Mesothelial cell of epicardium (in vitro differentiated cells): ENCODE measurements at regions not wholly inside any gene's neighbourhood (a gene's known extent, or its start where the extent isn't known, plus 50 kb on each side); places are given as distances from the start of the nearest gene placed in this dataset.

Experiments used
- DNase-seq, 2 experiments: peaks; one replicate each; pipeline ENCODE4 v3.0.0; 2021; ENCODE audit warnings: low spot score in 2 of 2; ENCODE audit not compliant: unreplicated experiment in 2 of 2
- H3K27ac Mint-ChIP-seq: 2 replicates; pipeline ENCODE4 v1.8.0; 2021; ENCODE audit warnings: mixed read lengths
- H3K27me3 Mint-ChIP-seq: 2 replicates; pipeline ENCODE4 v1.8.0; 2021; ENCODE audit warnings: low read depth, mixed read lengths
- H3K36me3 Mint-ChIP-seq: 2 replicates; pipeline ENCODE4 v1.8.0; 2021; ENCODE audit warnings: mixed read lengths
- H3K4me1 Mint-ChIP-seq: 2 replicates; pipeline ENCODE4 v1.8.0; 2021; ENCODE audit warnings: mixed read lengths
- H3K4me3 Mint-ChIP-seq: 2 replicates; pipeline ENCODE4 v1.8.0; 2021; ENCODE audit warnings: mild to moderate bottlenecking, moderate library complexity, mixed read lengths
- H3K9me3 Mint-ChIP-seq: 2 replicates; pipeline ENCODE4 v1.8.0; 2021; ENCODE audit warnings: mixed read lengths
- TF ChIP-seq, protein P1 (sequence below): fragments of 200-600 bp; sonication (generic); IDR thresholded peaks from one replicate; pipeline ENCODE4 v1.5.0; 2021; ENCODE audit warnings: antibody characterized with exemption; ENCODE audit not compliant: unreplicated experiment

DNA sequence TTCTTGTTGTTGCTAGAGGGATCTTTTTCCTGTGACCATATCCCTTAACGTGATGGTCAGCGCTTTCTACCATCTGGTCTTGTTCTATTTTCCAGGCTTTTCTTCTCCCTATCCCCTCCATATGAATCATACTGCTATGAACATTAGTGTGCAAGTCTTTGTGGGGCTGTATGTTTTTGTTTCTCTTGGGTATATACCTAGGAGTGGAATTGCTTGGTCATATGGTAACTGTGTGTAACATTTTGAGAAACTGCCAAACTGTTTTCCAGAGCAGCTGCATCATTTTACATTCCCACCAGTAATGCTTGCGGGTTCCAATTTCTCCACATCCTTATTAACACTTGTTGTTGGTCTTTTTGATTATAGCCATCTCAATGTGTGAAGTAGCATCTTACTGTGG lies 121.4 kb downstream of the SPRY1 start:
- Mint-ChIP-seq H3K27me3 (no peaks in the 10 kb centered on the region), H3K36me3 (no peaks in the 10 kb centered on the region), H3K4me3 (no peak overlapping the region), H3K4me1 (peaks cover 10% of the 10 kb centered on the region), H3K27ac (no peak overlapping the region), H3K9me3 (no peaks in the 10 kb centered on the region)
- DNase-seq = no peak
- TF ChIP-seq, protein P1, sequence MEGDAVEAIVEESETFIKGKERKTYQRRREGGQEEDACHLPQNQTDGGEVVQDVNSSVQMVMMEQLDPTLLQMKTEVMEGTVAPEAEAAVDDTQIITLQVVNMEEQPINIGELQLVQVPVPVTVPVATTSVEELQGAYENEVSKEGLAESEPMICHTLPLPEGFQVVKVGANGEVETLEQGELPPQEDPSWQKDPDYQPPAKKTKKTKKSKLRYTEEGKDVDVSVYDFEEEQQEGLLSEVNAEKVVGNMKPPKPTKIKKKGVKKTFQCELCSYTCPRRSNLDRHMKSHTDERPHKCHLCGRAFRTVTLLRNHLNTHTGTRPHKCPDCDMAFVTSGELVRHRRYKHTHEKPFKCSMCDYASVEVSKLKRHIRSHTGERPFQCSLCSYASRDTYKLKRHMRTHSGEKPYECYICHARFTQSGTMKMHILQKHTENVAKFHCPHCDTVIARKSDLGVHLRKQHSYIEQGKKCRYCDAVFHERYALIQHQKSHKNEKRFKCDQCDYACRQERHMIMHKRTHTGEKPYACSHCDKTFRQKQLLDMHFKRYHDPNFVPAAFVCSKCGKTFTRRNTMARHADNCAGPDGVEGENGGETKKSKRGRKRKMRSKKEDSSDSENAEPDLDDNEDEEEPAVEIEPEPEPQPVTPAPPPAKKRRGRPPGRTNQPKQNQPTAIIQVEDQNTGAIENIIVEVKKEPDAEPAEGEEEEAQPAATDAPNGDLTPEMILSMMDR = no peak

DNA sequence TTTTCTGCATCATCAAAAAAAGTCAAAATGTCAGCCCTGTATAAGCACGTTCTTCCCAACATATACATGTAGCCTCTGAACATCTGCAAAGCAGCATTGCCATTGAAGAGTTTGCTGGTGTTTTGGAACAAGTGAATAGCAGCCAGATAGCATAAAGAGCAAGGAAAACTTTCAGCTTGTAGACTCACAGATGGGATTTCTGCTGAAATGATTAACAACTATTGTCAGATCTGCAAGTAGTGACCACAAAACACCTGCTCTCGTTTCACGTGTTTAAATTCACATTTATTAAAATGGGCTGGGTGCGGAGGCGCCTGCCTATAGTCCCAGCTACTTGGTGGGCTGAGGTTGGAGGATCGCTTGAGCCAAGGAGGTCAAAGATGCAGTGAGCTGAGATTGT lies 123.7 kb downstream of the SPRY1 start:
- DNase-seq = no peak
- Mint-ChIP-seq H3K9me3 (no peaks in the 10 kb centered on the region), H3K27ac (no peak overlapping the region), H3K4me1 (peaks cover 10% of the 10 kb centered on the region), H3K36me3 (no peaks in the 10 kb centered on the region), H3K27me3 (no peaks in the 10 kb centered on the region), H3K4me3 (no peak overlapping the region)
- TF ChIP-seq, protein P1 = no peak

DNA sequence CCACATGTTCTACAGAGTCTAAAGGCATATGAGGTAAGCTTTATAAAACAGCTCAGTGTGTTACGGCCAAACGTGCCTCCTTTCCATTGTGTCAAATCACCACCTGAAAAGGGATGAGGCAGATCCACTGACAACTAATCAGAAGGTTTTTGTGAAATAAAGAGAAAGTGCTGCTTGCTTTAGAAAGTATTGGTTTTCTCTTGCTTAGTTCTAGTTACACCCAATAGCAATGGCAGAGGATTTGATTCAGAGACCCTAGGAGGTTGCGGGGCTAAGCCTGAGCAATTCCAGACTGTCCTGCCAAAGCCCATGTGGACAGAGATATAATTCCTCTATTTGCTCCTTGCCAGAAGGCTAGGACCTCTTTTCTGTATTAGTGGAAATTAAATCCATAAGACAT lies 125.5 kb downstream of the SPRY1 start:
- no peak for DNase-seq
- H3K4me1 Mint-ChIP-seq = peaks cover 3% of the 10 kb centered on the region
- no peaks in the 10 kb centered on the region for H3K36me3 Mint-ChIP-seq
- H3K4me3 Mint-ChIP-seq = no peak overlapping the region
- no peaks in the 10 kb centered on the region for H3K27me3 Mint-ChIP-seq
- no peaks in the 10 kb centered on the region for H3K9me3 Mint-ChIP-seq
- TF ChIP-seq, protein P1 = no peak
- no peak overlapping the region for H3K27ac Mint-ChIP-seq

DNA sequence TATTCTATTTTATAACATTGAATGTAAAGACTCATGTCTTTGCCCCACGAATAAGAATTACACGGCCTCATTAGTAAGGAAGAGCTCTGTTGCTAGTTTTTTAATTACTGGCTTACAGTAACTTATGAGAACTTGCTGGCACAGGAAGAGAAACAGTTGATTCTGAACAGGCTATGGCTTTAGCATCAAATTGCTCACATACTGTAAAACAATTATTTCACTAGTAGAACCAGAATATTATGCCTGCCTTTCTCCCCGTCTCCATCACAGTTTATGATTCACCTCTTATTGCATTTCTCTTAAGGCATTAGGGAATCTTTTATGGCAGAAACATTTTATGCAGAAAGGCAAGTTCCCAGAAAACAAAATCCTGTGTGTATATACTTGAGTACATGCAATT lies 126.1 kb downstream of the SPRY1 start:
- H3K9me3 Mint-ChIP-seq = no peaks in the 10 kb centered on the region
- H3K4me3 Mint-ChIP-seq = no peak overlapping the region
- H3K4me1 Mint-ChIP-seq = peaks cover 1% of the 10 kb centered on the region
- H3K36me3 Mint-ChIP-seq = no peaks in the 10 kb centered on the region
- no peak for DNase-seq
- TF ChIP-seq, protein P1 = no peak
- H3K27me3 Mint-ChIP-seq = no peaks in the 10 kb centered on the region
- H3K27ac Mint-ChIP-seq = no peak overlapping the region

DNA sequence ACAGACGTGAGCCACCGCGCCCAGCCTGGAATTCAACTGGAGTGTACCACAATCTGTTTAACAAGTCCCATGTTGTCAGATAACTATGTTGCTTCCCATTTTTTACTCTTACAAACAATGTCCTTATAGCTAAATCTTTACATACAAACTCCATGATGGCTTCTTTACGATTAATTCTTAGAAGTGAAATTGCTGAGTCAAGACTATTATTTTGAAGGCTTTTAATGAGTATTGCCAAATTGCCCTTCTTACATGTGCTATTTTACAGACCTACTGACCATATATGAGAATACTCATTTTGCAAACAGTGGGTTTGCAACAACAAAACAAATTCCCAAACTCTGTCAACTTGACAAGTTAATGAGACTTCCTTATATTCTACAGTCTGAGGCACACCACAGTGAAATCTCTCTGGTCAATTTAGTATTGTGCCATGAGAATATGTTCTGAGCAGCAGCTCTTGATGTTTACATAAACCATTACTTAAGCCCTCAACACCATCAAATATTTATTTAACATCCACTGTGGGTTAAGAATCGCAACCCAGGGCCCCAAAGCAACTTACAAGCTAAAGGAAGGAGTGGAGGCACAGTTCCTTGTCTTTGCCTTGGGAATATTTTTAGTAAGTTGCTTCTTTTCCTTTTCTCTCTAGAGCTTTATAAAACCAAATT lies 128.5 kb downstream of the SPRY1 start:
- Mint-ChIP-seq H3K27me3 (no peaks in the 10 kb centered on the region), H3K4me1 (peaks cover 7% of the 10 kb centered on the region), H3K4me3 (no peak overlapping the region), H3K27ac (no peak overlapping the region), H3K36me3 (no peaks in the 10 kb centered on the region), H3K9me3 (no peaks in the 10 kb centered on the region)
- no peak for DNase-seq
- TF ChIP-seq, protein P1 = no peak

DNA sequence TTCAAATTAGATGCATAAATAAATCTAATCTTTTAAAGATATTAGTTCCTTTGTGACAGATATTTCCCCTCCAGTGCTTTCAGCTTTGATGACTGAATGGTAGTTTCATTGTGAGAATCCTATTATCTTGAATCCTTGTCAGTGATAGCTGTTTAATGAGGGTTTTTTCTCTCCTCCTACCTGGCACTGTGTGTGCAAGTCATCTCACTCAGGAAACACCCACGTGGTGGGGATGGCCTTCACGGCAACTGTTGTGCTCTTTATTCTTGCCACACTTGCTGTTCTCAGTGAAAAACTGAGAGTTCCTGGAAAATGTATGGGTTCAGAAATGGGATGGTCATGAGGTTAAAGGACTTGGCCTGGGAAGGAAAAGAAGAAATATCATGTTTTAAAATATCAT lies 129.9 kb downstream of the SPRY1 start:
- H3K36me3 Mint-ChIP-seq = no peaks in the 10 kb centered on the region
- no peaks in the 10 kb centered on the region for H3K27me3 Mint-ChIP-seq
- H3K27ac Mint-ChIP-seq = no peak overlapping the region
- no peak for DNase-seq
- TF ChIP-seq, protein P1 = no peak
- H3K9me3 Mint-ChIP-seq = no peaks in the 10 kb centered on the region
- H3K4me1 Mint-ChIP-seq = peaks cover 10% of the 10 kb centered on the region
- no peak overlapping the region for H3K4me3 Mint-ChIP-seq
